Tongue (tissue), 1 donor: ENCODE measurements at regions not wholly inside any gene's neighbourhood (a gene's known extent, or its start where the extent isn't known, plus 50 kb on each side); places are given as distances from the start of the nearest gene placed in this dataset.

Experiments used
- DNase-seq: peaks from one replicate; pipeline ENCODE4 v3.0.0-alpha.2; 2015

DNA sequence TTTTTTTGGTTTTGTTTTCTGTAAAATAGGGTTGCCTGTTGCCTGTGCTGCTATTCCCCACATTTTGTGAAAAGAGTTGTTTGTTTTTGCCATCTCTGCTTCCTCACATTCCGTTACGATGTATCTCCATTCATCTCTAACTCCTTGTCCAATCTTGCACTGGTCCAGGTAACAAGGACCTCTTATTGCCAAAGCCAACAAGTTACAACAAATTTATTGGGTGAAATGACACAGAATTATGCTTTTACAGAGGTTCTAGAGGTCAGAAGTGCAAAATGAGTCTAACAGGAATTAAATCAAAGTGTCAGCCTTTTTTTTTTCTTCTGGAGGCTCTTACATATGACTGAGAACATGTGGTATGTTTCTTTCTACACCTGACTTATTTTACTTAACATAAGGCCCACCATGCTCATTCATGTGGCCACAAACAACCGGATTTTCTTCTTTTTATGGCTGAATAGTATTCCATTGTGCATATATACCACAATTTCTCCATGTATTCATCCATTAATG, 787.9 kb upstream of the B3GALT2 start:
- DNase-seq = no peak

DNA sequence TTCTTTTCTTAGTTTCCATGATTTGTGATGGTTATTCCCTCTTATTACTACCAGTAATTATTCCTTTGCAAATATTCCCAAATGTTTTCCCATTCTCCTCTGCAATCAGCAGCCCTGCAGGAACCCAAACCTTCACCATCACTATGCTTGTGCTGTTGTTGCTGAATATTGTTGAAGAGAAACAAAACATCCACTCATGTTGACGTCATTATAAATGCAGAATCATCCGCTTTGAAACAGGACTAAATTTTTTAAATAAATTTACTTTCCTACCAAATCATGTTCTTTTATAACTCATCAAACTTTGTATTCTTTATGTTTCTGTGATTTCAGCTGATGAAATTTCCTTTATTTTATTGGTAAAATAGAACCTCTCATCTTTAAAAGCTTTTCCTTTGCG, 787.0 kb upstream of the B3GALT2 start:
- no peak for DNase-seq

DNA sequence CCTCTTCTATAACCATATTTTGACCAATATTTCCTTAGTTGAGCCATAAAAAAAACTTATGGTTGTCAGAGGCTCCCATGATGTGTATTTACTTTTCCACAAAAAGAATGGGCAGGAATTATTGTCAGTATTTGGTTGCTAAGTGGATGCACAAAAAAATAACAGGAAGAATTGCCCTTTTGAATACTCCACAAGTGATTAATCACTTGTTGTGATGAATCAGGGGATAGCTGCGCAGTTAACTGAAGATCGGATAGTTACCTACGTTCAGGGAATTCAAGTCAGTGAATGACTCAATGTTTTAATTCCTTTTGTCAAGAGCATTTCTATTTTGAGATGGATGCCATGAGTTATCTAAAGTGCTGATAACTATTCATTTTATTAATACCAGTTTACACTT, 785.2 kb upstream of the B3GALT2 start:
- no peak for DNase-seq

DNA sequence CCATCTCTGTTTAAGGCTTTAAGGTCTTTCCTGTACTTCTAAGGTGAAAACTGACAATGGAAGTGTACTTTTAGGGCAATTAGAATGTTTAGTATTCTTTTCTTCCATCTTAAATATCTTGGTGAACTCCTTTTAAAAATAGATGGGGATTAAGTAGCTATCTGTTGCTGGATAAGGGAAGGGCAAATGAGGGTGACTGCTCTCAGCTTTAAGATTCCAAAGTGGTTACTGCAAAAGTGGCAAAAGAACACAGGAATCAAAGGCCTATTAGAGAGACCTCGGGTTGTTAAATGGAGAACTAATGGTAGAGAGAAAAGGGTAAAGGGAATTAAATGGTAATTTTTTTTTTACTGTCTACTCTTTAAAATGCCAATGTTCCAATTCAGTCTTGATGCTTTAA, 774.1 kb upstream of the B3GALT2 start:
- DNase-seq = no peak

DNA sequence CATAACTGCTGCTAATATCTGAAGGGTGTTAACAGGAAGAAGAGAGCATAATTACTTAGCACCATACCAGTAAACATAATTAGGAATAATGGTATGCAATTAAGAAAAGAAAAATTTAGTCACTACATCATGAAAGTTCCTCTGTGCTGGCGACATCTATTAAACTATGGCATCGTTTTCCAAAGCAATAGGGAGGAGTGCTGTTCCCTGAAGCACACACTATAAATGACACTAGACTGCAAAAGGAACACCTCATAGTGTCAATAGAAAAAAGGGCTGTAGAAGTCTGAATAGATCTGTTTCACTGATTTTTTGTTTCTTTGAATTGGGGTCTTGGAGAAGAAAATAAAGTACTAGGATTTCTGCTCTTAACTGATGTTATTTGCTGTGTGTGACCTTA, 773.6 kb upstream of the B3GALT2 start:
- DNase-seq = no peak

DNA sequence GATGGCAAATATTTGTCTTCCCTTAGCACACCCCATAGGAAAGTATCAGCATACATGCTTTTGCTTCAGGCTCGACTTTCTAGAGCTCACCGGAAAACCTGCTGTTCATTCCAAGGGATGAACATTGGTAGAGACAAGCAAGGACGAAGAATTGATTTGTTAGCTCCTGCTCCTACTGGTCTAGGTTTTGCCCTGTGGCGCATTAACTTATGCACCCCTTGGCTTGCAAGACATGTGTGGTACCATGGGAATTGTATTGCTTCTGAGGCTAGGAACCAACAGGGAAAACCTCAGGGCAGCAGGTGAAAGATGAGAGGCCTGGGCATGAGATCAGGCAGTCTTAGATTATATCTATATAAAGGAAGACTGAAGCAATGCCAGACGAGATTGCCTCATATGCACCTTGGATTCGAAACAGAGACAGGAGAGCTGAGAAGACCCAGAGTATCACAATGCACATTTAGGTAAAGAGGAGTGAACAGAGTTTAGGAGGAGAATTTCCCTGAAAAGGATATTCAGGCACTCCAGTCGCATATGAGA, 771.2 kb upstream of the B3GALT2 start:
- no peak for DNase-seq

DNA sequence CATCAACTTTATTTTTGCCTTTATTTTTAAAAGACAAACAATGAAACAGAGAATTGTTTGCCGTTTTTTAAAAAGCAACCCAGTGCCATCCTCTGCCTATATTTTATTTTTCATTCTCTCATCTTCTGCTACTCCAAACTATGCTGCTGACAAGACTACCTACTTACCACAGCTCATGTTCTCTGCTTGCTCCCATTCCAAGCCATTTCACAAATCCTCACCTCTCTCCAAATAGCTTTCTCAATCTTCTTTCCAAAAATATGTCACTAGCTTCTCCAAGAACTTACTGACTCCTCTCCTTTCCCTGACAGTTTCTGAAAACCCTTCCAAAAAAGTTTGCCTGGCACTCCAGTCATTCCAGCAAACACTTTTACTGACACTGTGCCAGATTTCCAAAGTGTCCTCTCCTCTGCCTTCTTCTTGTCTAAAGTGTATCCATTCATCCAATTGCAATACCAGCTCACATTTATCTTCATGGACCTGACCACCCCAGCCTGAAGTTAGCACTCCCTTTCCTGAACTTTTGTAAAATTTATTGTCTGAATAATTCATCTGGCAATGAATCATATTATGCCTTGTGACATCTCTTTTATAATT, 766.5 kb upstream of the B3GALT2 start:
- DNase-seq = peak; percentile 43

DNA sequence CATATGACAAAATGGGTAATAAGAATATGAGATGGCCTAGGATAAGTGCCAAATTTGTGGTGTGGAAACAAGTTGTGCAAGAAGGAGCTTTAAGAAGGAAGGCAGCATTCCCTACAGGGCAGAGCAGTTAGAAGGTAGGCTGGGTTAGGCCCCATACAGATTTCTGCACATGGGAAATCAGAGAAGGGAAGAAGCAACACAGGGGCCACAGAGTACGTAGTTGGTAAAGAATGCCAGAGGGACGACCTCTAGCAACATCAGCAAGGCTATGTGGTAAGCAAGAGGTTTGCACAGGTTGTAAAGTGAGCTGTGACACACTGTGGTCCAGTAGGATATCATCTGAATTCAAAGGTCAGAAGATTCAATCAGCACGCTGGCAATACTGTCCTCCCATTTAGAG, 765.6 kb upstream of the B3GALT2 start:
- no peak for DNase-seq

DNA sequence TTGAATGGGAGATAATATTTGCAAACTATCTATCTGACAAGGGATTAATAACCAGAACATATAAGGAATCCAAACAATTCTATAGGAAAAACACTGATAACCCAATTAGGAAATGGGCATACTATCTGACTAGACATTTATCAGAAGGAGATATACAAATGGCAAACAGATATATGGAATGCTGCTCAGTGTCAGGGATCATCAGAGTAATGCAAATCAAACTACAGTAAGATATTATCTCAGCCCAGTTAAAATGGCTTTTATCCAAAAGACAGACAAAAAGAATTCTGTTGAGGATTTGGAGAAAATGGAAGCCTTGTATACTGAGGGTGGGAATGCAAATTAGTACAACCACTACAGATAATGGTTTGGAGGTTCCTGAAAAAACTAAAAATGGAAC, 758.0 kb upstream of the B3GALT2 start:
- peak; percentile 5 for DNase-seq

DNA sequence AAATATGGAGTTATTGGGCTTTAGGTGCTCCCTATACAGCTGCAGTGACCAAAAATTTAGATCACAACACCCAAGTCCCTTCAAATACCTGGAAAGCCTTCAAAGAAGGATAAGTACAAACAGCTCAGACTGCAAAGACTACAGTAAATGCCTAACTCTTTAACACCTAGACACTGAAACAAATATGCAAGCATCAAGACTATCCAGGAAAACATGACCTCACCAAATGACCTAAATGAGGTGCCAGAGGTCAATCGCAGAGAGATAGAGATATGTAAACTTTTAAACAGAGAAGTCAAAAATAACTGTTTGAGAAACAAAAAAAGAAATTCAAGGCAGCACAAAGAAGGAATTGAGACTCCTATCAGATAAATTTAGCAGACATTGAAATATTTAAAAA, 753.8 kb upstream of the B3GALT2 start:
- no peak for DNase-seq

DNA sequence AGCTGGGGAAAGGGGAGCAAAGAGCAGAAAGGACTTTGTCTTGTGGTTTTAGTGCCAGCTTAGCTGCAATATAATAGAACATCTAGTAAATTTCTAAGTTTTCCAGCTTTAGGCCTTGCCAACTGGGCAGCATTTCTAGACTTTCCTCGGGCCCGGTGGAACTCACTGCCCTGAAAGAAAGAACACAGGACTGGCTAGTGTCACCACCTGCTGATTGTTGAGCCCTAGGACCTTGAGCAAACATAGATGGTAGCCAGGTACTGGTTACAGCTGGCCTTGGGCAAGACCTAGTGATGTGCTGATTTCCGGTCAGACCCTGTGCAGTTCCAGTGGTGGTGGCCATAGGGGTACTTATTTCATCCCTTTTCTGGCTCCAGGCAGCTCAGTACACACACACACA, 753.2 kb upstream of the B3GALT2 start:
- no peak for DNase-seq

DNA sequence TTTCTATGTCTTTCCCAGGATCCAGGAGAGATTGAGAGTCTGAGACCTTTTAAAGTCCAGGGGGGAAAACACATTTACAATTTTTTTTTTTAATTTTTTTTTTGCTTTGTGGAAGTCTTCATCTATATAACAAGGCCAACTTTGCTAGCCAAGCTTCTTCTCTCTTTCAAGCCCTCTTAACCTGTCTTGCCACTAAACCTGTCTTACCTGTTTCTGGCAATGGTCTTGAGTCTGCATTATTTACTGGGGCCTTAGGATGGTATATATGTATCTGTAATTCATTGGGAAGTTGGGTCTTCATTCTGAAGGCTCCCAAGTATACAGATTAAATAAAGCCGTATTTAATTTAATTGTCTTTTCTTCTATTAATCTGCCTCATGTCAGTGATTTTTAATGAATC, 750.9 kb upstream of the B3GALT2 start:
- DNase-seq = no peak

DNA sequence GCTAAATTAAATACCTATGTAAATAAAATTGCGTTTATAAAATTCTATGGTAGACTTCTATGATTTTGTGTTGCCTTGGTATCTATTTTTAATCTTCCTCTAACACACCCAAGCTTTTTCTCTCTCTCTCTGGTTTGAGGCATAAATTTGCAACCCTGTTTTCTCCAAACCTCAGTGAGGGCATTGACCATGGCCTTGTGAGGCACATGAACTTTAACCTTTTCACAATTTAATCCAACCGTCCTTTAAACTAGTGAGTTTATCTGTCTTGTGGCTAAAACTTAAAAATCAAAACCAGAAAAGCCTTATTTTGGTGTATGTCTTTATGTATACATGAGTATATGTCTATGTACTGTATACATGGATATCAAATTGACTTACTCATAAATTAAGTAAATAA, 746.6 kb upstream of the B3GALT2 start:
- DNase-seq = no peak

DNA sequence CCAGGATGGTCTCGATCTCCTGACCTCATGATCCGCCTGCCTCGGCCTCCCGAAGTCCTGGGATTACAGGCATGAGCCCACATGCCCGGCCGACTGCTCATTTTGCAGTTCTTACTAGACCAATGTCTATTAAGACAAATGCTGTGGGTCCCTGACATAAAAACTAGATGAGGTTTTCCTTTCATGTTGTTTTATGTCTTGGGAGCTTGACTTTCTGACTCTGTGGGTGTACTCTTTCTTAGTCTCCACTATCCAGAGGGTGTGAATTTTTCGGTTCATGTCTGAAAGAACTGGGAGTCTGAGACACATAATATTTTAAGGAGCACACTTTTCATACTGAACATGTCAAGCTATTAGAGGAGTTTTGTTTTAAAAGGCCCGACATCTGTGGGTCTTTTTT, 744.9 kb upstream of the B3GALT2 start:
- no peak for DNase-seq

DNA sequence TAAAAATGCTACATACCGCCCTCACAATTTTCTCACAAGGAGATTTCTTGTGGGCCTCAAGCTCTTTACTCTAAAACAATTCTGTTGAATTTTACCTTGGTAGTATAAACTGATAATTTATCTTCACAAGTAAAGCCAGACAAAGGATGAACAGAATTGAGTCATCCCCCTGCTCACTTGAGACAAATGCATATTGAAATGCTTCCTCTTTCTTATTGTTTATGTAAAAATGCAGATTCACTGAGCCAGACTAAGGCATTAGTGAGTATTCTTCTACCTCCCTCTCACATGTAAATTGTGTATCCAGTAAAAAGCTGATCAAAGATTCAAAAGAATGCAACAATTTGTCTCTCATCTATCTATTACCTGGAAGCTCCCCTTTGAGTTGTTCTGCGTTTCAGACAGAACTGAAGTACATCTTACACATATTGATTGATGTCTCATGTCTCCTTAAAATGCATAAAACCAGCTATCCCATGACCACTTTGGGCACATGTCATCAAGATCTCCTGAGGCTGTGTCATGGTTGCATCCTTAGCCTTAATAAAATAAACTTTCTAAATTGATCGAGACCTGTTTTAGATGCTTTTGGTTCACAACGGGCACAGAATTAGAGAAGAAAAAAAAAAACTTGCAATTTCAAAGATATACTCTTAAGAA, 743.1 kb upstream of the B3GALT2 start:
- no peak for DNase-seq

DNA sequence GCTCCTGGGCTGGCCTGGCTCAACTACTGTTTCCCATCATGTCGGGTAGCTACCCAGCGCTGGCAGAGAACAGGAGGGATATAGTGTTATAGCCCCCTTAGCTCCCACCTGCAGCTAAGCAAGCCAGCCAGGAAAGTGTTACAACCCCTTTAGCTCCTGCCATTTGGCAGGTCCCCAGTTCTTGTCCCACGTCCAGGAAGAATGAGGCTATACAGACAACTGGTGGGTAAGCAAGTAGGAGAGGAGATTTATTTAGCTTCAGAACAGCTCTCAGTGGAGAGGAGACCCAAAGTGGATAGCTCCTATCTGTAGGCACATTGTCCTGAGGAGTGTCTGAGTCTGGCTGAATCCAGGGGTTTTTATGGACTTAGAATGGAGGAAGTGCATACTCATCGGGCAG, 741.1 kb upstream of the B3GALT2 start:
- no peak for DNase-seq

DNA sequence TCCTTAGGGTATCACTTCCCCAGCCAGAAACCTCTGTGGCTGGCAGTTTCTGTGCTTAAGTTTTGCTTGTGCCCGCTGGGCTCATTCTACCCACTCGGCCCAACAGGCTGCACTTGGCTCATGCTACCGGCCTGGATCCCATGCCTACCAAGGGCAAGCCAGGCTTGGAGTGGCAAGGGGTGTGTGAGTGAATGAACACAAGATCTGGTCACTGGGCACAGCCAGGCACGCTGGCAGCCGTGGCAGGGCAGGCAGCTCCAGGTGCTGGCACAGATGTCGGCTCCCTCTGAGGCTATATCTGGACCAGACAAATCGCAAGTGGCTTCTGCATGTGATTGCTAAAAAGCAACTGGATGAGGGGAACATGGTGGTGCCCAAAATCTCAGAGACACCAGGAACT, 740.5 kb upstream of the B3GALT2 start:
- no peak for DNase-seq

DNA sequence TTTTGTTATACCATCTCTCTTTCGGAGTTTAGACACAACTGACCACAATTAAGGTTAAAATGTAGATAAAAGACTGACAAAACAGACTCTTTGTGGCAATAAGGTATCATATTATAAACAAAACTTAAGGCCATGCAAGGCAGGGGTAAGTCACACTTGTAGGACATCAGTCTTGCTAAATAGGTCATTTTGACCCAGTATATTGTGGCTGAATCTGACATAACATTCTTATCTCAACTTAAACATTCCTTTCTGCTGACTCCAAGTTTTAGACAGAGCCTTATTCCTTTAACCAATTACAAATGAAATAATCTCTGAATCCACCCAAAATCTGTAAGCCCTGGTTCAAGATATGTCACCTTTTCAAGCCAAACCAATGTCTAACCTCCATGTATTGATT, 733.4 kb upstream of the B3GALT2 start:
- DNase-seq = no peak

DNA sequence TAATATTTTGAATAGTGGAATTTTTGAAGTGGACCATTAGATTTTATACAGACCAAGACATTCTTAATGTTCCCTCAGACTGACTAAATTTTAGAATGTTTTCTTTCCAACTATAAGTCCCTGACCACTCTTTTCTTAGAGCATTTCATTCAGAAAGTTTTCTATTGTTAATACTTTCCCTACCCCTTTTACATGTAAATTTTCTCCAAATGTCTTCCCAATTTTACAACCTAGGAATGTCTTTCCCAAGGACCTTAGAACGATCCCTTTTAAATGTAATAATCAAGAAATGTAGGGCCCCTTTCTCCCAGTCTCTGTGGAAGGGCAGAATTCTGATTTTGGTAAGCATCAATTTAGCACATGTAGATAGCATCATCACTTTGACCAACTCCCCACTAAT, 730.0 kb upstream of the B3GALT2 start:
- DNase-seq = no peak

DNA sequence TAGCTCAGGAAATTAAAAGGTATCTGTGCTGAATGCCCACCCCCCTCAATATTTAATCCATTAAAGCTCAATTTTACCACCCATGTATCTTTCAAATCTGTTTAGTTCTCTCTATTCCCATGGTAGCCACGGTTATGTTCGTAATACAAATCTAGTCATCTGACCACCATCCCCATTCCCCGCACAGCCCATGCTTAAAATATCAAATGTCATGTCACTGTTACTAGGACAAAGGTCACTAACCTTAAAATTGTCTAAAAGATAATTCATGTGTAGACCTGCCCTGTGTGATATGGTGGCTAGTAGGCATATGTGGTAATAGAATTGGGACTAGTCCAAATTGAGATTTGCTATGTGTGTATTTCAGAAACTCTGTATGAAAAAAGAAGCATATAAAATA, 728.5 kb upstream of the B3GALT2 start:
- no peak for DNase-seq

DNA sequence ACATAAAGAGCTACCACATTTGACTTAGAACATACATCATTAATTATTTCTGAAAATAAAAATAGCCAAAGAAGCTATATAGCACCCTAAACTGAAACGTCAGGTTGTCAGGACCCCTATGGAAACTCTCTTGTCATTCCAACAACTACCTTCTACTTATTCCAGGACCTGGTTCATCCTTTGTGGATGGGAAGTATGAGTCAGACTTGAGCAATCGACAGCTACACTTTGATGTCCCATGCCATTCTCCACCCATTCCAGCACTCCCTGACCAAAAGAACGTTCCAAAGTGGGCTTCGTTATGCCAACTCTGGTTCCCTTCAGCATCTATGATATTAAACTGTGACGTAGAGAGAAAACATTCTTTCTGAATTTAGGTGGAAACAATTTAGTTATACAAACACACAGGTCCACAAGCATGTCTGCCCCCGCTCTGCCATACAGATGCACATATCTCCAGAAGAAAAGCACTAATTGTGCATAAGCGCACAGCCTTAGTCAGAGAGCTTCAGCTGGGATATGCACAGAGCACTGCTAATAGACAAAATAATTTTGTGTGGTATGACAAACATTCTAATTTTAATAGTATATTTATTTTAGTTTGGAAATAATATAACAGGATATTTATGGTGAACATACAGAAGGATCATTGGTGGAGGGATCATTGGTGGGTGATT, 723.1 kb upstream of the B3GALT2 start:
- DNase-seq = no peak

DNA sequence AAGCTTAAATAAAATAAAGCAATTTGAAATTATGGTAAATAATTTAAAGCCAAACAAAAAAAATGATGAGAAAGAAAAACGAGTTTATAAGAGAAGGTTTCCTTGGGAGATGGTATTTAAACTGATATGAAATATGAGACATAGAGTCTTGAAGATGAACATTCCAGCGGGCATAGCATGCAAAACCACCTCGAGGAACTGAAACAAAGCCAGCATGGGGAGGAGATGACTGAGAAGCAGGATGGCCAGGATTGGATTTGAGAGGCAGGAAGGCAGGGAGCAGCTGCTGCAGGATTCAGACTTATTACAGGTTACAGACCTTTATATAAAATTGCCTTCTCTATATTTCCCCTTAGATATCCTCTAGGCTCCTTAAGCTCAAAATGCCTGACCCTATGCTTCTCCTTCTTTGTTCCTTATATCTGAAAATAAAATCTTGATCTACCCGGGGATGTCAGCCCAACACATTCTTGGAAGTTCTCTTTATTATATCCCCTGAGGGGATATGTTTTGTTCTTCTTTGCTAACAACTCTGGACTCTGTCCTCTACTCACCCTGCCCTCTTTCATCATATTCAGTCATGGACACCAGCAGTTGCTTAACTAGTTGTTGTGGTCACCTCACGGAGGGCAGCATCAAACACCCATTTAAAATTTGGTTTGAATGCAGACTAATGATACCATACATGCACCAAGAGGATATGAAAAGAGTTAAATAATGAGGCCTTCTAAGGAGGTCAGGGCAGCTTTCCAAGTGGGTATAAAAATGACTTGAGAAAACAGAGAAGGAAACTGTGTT, 719.1 kb upstream of the B3GALT2 start:
- DNase-seq = peak; percentile 2

DNA sequence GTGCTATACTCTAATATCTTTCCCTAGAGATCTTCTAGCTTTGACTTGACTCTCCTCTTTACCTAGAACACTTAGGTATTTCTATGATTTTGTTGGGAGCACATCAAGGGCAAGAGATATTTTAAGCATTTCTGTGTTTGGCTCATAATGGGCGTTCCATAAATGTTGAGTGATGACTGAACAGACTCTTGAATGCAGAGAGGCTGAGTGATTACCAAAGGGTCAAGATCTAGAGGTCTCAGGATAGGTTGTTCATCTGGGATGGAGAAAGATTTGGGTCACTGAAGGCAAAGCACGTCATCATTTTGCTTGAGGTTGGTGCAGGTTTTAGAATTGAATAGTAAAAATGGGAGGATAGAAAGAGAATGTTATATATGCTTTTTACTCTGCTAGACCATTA, 705.4 kb upstream of the B3GALT2 start:
- no peak for DNase-seq
